Hematopoietic multipotent progenitor cell treated with erythropoietin and hydrocortisone succinate and interleukin-3 and kit ligand, for 4 days (in vitro differentiated cells): ENCODE measurements at regions not wholly inside any gene's neighbourhood (a gene's known extent, or its start where the extent isn't known, plus 50 kb on each side); places are given as distances from the start of the nearest gene placed in this dataset.
A peak's percentile ranks its signal among the peaks of the same experiment; 100 is the strongest.

Experiments
- DNase-seq: peaks from one replicate; pipeline ENCODE4 v3.0.0-alpha.2; 2015

GRCh38 chr12:41924111-41924510 lies 220.6 kb downstream of the GXYLT1 start:
- no peak for DNase-seq

GRCh38 chr12:41923351-41923750 lies 221.3 kb downstream of the GXYLT1 start:
- no peak for DNase-seq

GRCh38 chr12:41920355-41920754 lies 224.3 kb downstream of the GXYLT1 start:
- no peak for DNase-seq

DNA sequence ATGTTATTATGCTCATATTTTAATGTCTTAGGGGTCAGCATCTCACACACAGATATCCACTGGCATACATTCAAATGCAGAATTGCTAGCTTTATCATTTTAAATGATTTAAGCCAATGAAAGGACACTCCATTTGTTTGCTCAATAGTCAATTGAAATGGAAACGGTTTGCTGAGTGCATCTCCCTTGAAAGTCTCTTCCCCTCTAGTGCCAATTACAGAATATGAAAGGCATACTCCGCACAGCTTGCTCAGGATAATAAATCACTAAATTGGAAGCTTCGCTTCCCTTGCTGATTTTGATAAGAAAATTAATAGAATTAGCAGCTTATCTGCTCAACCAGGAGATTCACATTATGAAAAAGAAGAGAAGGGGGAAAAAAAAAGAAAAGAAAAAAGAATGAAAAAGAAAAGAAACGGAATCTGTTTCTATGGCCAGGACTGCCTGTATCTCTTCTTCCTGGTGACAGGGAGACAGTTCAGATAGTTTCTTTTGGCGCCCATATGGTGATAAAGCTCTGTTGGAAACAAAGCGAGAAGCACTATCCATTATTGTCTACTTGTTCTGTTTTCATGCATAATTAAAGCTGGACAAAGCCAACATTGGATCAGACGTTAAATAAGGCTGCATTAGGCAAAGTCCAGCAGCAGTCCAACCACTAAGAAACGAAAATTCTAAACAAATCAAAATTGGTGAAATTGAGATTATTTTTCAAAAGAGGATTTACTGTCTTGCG lies 225.0 kb downstream of the GXYLT1 start:
- no peak for DNase-seq

DNA sequence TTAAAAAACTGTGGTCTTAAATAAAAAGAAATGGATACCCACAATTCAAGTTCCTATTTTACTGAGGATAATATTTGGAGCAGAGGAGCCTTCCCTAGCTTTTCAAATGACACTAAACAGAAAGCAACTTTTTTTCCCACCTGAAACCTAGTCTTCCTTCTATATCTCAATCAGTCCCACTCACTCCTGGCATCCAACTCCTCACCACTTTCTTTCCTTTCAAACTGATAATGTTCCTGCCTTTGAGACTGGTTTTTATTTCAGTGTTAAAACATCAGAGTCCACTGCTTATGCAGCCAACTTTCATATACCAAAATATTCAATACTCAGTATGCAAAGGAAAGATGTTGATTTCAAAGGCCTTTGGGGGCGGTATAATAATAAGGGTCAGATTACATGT lies 225.6 kb downstream of the GXYLT1 start:
- DNase-seq = no peak

DNA sequence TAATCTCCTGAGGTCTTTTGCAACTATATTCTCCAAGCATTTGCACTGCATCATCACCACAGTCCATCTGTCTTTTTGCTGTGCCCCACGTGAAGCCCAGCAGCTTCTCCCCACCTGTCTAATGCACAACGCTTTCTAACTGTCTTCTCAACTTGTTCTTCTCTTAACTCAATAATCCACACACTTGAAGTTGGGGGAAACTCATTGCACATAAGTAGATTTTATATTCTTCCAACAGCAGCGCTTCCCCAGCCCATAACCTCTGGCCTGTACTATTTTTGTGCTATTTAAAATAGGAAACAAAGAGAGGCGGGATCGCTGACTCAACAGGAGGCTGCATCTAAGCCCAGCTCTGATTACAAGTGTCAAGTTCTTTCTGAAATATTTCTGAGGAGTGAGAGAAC lies 226.7 kb downstream of the GXYLT1 start:
- DNase-seq = peak; percentile 9

- no peak for DNase-seq
Measured at GRCh38 chr12:41917181-41917580, 227.5 kb downstream of the GXYLT1 start.

- DNase-seq = no peak
Measured at GRCh38 chr12:41910578-41911320, 233.9 kb downstream of the GXYLT1 start.

- DNase-seq = no peak
Measured at GRCh38 chr12:41908206-41908605, 236.5 kb downstream of the GXYLT1 start.

DNA sequence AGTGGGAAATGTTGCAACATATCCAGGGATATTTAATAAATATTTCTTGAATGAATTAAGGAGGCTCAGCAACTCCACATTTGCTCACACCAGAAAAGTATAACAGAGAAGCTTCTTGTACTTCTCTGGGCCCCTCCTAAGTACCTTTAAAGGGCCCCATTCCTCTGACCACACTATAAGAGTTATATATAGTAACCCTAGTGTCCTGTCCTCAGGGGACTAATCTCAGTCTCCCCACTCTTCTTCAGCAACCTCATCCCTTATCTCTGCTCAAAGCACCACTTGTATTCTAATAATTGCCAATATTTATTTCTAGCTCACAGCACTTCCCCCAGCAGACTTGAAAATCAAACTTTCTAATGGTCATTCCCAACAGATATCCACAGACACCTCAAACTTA lies 237.1 kb downstream of the GXYLT1 start:
- no peak for DNase-seq

DNA sequence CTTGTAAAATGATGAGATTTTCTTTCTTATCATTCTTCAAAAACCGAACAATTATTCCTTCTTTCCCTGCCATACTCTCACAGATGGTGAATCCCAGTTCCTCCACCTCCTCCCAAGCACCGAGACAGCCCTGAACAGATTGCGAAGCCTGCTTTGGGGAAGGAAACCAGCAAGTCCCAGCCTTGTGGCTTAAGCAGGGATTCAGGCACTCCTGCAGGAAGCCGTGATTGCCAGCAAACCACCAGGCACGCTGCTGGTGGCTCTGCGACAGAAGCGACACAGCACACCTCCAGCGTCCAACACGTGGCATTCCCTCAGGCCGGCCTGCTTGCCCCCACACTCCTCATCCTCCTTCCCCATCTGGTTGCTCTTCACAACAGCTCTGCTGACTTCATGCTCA lies 237.7 kb downstream of the GXYLT1 start:
- no peak for DNase-seq

DNA sequence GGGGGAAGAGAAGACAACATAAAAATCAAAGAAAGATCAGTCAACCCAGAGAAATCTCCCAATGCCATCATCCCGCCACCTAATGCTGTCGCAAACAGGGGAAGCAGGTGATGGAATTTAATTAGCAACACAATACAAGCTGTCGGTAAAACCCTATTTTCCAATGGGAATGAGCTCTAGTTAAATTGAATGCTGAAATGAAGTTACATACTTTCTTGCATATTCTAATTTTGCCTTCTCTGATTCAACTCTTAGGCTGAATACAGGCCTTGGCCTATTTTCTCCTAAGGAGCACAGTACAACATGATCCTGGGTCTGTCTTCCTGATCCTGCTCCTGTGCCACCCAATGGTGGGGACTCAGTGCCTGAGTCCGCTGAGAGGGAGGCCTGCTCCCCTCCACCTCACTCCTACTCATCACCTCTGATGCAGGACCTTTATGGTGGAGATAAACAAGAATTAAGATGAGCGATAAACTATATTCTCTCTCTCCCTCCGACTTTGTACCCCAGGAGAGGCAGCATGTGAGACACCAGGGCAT lies 238.8 kb downstream of the GXYLT1 start:
- DNase-seq = no peak

- DNase-seq = no peak
Measured at GRCh38 chr12:41905073-41905758, 239.5 kb downstream of the GXYLT1 start.

DNA sequence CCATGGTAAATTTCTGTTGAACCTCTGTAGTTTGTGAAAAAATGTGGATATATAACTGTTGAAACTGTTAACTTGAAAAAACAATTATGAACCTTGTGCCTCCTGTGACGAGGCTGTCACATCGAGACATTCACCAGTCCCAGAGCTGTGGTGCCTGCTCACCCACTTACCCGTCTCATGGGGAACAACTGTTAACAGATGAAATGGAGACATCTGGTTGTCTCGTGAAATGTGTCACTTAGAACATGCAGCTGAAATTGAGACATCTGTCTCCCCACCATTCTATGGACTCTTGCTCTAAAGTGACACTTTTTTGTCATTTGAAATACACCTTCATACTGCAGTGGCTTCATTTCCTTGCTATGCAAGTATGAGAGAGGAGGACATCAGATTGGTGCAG lies 240.6 kb downstream of the GXYLT1 start:
- DNase-seq = no peak

GRCh38 chr12:41903014-41903708 lies 241.5 kb downstream of the GXYLT1 start:
- DNase-seq = no peak

DNA sequence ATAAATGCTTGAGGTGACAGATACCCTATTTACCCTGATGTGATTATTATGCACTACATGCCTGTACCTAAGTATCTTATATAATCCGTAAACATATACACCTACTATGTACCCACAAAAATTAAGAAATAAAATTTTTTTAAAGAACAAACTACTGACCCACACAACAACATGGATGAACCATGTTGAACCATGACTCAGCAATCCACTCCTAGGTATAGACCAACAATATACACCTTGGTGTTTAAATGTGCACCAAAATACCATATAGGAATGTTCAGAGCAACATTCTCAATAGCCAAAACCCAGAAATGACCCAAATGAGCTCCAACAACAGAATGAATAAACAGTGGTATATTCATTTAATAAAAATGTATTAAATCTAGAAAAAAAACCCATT lies 245.1 kb downstream of the GXYLT1 start:
- no peak for DNase-seq

- no peak for DNase-seq
Measured at GRCh38 chr12:41897593-41897992, 247.1 kb downstream of the GXYLT1 start.

GRCh38 chr12:41893491-41893890 lies 251.2 kb downstream of the GXYLT1 start:
- DNase-seq = no peak

DNA sequence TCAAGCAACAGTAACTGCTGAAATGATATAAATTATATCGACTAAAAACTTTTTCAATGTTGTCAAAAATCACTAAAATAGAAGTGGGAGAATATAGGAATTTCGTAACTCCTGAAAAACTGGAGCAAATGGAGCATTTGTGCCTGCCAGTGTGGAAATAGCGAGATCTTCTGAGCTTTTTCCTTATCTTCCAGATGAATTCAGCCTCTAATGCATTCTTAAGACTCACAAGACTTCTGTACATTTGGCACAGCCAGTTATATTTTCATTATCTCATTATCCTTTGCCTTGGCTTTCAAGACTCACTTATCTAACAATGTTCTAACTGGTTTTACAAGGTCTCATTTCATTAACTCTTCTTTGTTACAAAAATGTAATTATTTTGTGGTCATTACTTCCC lies 252.4 kb downstream of the GXYLT1 start:
- DNase-seq = no peak

DNA sequence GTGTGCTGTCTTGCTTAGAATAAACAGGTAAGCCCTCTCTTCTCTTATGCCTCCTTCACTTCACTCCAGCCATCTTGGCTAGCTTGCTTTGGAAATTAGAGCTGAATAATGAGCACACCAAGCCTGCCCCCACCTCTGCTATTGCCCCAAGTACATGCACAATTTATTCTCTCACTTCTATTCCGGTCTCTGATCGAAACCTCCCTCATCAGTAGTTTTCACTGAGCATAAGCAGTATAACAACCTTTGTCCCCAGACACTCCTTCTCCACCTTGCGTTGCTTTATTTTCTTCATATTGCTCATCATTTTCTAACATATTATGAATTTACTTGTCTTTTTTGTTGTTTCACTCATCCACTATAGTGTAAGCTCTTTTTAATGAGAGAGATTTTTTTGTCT lies 253.4 kb downstream of the GXYLT1 start:
- no peak for DNase-seq

DNA sequence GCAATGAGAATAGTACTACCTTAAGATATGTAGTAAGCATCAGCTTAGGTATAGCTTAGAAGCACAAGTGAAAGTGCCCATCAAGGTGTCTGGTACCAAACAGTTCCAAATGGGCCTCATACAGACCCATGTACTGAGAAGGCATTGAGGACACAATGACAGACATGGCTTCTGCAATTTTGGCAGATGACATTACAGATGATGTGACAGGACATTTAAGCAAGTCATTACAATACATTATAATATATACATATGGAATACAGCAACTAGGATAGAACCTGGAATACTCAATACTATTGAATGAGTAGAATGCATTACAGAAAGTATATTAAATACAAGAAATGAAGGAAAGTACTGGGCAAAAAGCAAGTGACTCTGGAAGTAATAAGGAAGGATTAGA lies 256.4 kb downstream of the GXYLT1 start:
- DNase-seq = no peak

DNA sequence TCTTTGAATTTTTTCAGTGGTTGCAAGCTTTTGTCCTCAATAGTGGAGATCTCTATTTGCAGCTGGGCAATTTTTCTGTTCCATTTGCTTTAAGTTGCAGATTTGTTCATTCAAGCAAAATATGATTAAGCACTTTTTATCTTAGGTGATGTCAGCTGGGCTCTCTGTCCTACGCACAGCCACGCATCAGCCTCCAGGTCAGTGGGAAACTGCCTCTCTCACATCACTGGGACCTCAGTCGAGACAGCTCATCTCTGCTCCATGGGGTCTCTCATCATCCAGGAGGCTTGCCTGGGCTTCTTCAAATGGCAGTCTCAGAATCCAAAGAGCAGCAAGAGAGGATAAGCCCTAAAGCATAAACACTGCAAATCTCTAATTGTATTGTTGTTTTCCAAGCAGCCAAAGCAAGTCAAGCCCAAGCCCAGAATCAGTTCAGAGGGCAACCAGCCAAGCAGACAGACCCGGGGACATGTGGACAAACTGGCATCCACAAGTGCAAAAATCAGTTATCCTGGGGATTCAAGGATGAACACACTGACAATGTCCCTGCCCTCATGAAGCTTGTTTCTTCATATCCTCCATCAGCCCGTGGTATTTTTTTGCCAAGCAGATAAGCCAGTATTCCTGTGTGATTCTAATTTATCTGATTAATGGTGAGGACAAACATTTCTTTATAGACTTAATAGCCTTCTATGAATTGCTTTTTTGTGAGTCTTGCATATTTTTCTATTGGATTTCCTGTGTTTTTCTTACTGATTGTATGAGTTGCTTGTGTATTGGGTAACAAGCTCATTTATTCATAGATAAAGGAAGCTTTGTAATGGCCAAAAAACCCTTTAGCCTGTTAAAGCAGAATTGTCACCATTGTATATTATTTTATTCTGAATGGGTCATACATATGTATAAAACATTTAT lies 262.5 kb downstream of the GXYLT1 start:
- no peak for DNase-seq
